ENCODE measurements at regions not wholly inside any gene's neighbourhood (a gene's known extent, or its start where the extent isn't known, plus 50 kb on each side); places are given as distances from the start of the nearest gene placed in this dataset.
A peak's percentile ranks its signal among the peaks of the same experiment; 100 is the strongest.
"Not testable (repeated sequence)": the region's sequence is repeated elsewhere in the genome, so short reads cannot be mapped to it uniquely, and the experiment has no call there.

DNA sequence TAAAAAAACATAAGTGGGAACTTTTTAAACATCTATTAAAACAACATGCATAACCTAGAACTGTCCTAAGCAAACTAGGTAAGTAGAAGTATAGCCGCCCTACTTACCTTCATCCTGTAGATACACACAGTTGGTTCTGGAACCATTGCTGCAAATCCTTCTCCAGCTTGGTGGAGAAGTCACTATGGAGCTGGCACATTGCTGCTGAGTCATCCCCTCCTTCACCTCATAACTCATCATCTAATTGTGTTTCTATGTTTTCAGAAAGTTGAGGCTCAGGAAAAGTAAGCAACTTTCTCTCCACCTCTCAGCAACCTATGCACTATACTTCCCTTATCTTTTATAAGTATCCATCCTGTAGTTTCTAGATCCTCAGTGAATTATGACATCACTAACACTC, 269.8 kb upstream of the MMADHC start:
- Histone ChIP-seq H3K9ac (ENCODE audit: insufficient read depth in 1 of 2, low read depth in 2 of 2, low read length in 2 of 2) (no peak overlapping the region), H3K4me3 (no peak overlapping the region), H2AFZ (ENCODE audit: low read depth, low read length) (no peak overlapping the region), H3K4me2 (ENCODE audit: insufficient read depth, low read length) (no peak overlapping the region), H3K36me3 (ENCODE audit: control insufficient read depth, insufficient read depth, low read length) (no peaks in the 10 kb centered on the region), H4K20me1 (replicated peaks; ENCODE audit: control insufficient read depth, insufficient read depth, low read length) (no peaks in the 10 kb centered on the region), H3K4me1 (replicated peaks in 1 of 2; ENCODE audit: control insufficient read depth in 2 of 2, insufficient read depth in 2 of 2, low read length in 2 of 2) (no peaks in the 10 kb centered on the region), H3K79me2 (ENCODE audit: control insufficient read depth, insufficient read depth, low read length) (no peaks in the 10 kb centered on the region), H3K9me1 (ENCODE audit: control insufficient read depth, insufficient read depth, low read length) (no peaks in the 10 kb centered on the region), H3K9me3 (replicated peaks; ENCODE audit: control insufficient read depth, insufficient read depth, low read depth, low read length) (no peaks in the 10 kb centered on the region; the same call in 1 of the 2 replicates), H3K27me3 (ENCODE audit: control insufficient read depth in 2 of 2, insufficient read depth in 2 of 2, low read length in 2 of 2) (no peaks in the 10 kb centered on the region), H3K27ac (ENCODE audit: extremely low read depth, low read depth, low read length) (no peak overlapping the region)
- DNase-seq (ENCODE audit: extremely low read depth in 1 of 4, low spot score in 3 of 4) = no peak
- ChIA-PET CTCF (ENCODE audit: low intra/inter-chr PET ratio) (no interaction called here), POLR2A (no interaction called here)
- in situ Hi-C loops (cut with MboI) = no loop called here
- TF ChIP-seq FOXJ2 (tag; IDR thresholded peaks at IDR 0.05) (no peak), MAFG (tag; conservative IDR thresholded peaks at IDR 0.05) (peak; percentile 27; the same call in 1 of the 2 replicates)
- WGBS (ENCODE audit: insufficient coverage, low coverage, missing lambda C conversion rate) = 0% methylated on average over 1 of the region's 1 CpG
- intact Hi-C loops (cut with micrococcal nuclease) = no loop called here
- no peak for FAIRE-seq
- no peak for ATAC-seq
- no TSS peak for BruUV-seq (replicated peaks)

DNA sequence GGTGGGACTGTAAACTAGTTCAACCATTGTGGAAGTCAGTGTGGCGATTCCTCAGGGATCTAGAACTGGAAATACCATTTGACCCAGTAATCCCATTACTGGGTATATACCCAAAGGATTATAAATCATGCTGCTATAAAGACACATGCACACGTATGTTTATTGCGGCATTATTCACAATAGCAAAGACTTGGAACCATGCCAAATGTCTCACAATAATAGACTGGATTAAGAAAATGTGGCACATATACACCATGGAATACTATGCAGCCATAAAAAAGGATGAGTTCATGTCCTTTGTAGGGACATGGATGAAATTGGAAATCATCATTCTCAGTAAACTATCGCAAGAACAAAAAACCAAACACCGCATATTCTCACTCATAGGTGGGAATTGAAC, 268.3 kb upstream of the MMADHC start:
- H3K36me3 ChIP-seq (ENCODE audit: control insufficient read depth, insufficient read depth, low read length); H3K4me2 ChIP-seq (ENCODE audit: insufficient read depth, low read length); in situ Hi-C loops (cut with MboI); H4K20me1 ChIP-seq (replicated peaks; ENCODE audit: control insufficient read depth, insufficient read depth, low read length); H3K27ac ChIP-seq (ENCODE audit: extremely low read depth, low read depth, low read length); H2AFZ ChIP-seq (ENCODE audit: low read depth, low read length); ATAC-seq; POLR2A ChIA-PET; H3K9me1 ChIP-seq (ENCODE audit: control insufficient read depth, insufficient read depth, low read length); DNase-seq (ENCODE audit: extremely low read depth in 1 of 4, low spot score in 3 of 4); H3K27me3 ChIP-seq (ENCODE audit: control insufficient read depth in 2 of 2, insufficient read depth in 2 of 2, low read length in 2 of 2); H3K4me1 ChIP-seq (replicated peaks in 1 of 2; ENCODE audit: control insufficient read depth in 2 of 2, insufficient read depth in 2 of 2, low read length in 2 of 2); H3K9ac ChIP-seq (ENCODE audit: insufficient read depth in 1 of 2, low read depth in 2 of 2, low read length in 2 of 2); H3K4me3 ChIP-seq; H3K79me2 ChIP-seq (ENCODE audit: control insufficient read depth, insufficient read depth, low read length); BruUV-seq (replicated peaks); FAIRE-seq; CTCF ChIA-PET (ENCODE audit: low intra/inter-chr PET ratio); intact Hi-C loops (cut with micrococcal nuclease); H3K9me3 ChIP-seq (replicated peaks; ENCODE audit: control insufficient read depth, insufficient read depth, low read depth, low read length): not testable (repeated sequence)
- 0% methylated on average over 2 of the region's 5 CpGs for WGBS (ENCODE audit: insufficient coverage, low coverage, missing lambda C conversion rate)
- peak; percentile 82 for TF ChIP-seq NFIC (IDR thresholded peaks at IDR 0.05)
- TF ChIP-seq NFIX (CRISPR knock-in tag; IDR thresholded peaks at IDR 0.05; ENCODE audit: low read depth) = peak; percentile 79

Measured in K562 (cell line).